Liver (tissue), 8 donors: ENCODE measurements at regions not wholly inside any gene's neighbourhood (a gene's known extent, or its start where the extent isn't known, plus 50 kb on each side); places are given as distances from the start of the nearest gene placed in this dataset.

ENCODE experiments used
- DNase-seq: peaks from one replicate; pipeline ENCODE4 v3.0.0-alpha.2; 2017; ENCODE audit warnings: low spot score
- H3K27ac ChIP-seq, 2 donors: one replicate each; pipeline ENCODE4 v1.7.0; 2013; ENCODE audit warnings: inconsistent platforms in 2 of 2, low read length in 2 of 2, control low read depth in 1 of 2, low read depth in 1 of 2, mild to moderate bottlenecking in 1 of 2
- H3K27me3 ChIP-seq, 4 donors: one replicate each; pipeline versions ENCODE4 v1.6.1 to v1.7.0; 2013; ENCODE audit warnings: low read length in 3 of 4, inconsistent platforms in 1 of 4, mild to moderate bottlenecking in 1 of 4, moderate library complexity in 1 of 4; ENCODE audit not compliant: control insufficient read depth in 4 of 4, insufficient read depth in 4 of 4
- H3K36me3 ChIP-seq, 4 donors: one replicate each; pipeline versions ENCODE4 v1.6.1 to v1.7.0; 2013; ENCODE audit warnings: low read length in 3 of 4, mild to moderate bottlenecking in 3 of 4, low read depth in 1 of 4, moderate library complexity in 1 of 4; ENCODE audit not compliant: control insufficient read depth in 4 of 4, insufficient read depth in 3 of 4
- H3K4me1 ChIP-seq, 4 donors: one replicate each; pipeline versions ENCODE4 v1.6.1 to v1.7.0; 2013; ENCODE audit warnings: low read length in 3 of 4, mild to moderate bottlenecking in 3 of 4, moderate library complexity in 1 of 4; ENCODE audit not compliant: control insufficient read depth in 4 of 4, insufficient read depth in 4 of 4
- H3K4me3 ChIP-seq, 3 donors: one replicate each; pipeline versions ENCODE4 v1.6.1 to v1.7.0; 2013; ENCODE audit warnings: low read length in 3 of 3, control low read depth in 1 of 3, low read depth in 1 of 3, mild to moderate bottlenecking in 1 of 3
- H3K9ac ChIP-seq, 2 donors: one replicate each; pipeline ENCODE4 v1.7.0; 2013; ENCODE audit warnings: low read length in 2 of 2, mild to moderate bottlenecking in 2 of 2, moderate library complexity in 2 of 2, control low read depth in 1 of 2, low read depth in 1 of 2
- H3K9me3 ChIP-seq, 4 donors: one replicate each; pipeline versions ENCODE4 v1.6.1 to v1.7.0; 2013; ENCODE audit warnings: low read length in 3 of 4; ENCODE audit not compliant: control insufficient read depth in 4 of 4
- CTCF ChIP-seq: fragments of 150-350 bp; IDR thresholded peaks from 2 replicates; pipeline ENCODE4 v1.5.1; 2017; ENCODE audit warnings: improper control_type of control experiment, low read depth, low read length; ENCODE audit not compliant: missing input control
- EGR1 ChIP-seq, 2 donors: IDR thresholded peaks; 2 replicates each; pipeline ENCODE4 v1.6.1; 2016 to 2018; ENCODE audit warnings: antibody characterized with exemption in 2 of 2, low read depth in 2 of 2
- FOXA1 ChIP-seq: IDR thresholded peaks from 2 replicates; pipeline ENCODE4 v1.6.1; 2016; ENCODE audit warnings: antibody characterized with exemption
- FOXA2 ChIP-seq: IDR thresholded peaks from 2 replicates; pipeline ENCODE4 v1.6.1; 2016; ENCODE audit warnings: antibody characterized with exemption
- GABPA ChIP-seq, 2 donors: IDR thresholded peaks in 1 of 2; conservative IDR thresholded peaks in 1 of 2; 2 replicates each; pipeline ENCODE4 v1.6.1; 2016; ENCODE audit warnings: antibody characterized with exemption in 2 of 2, mild to moderate bottlenecking in 1 of 2, moderate library complexity in 1 of 2
- HNF4A ChIP-seq, 2 donors: conservative IDR thresholded peaks; 2 replicates each; pipeline ENCODE4 v1.6.1; 2016; ENCODE audit warnings: antibody characterized with exemption in 2 of 2, mild to moderate bottlenecking in 2 of 2
- JUND ChIP-seq, 2 donors: IDR thresholded peaks; 2 replicates each; pipeline ENCODE4 v1.6.1; 2016; ENCODE audit warnings: antibody characterized with exemption in 2 of 2
- MAX ChIP-seq: IDR thresholded peaks from 2 replicates; pipeline ENCODE4 v1.6.1; 2016; ENCODE audit warnings: antibody characterized with exemption
- NR2F2 ChIP-seq: IDR thresholded peaks from 2 replicates; pipeline ENCODE4 v1.6.1; 2016; ENCODE audit warnings: antibody characterized with exemption
- RAD21 ChIP-seq, 2 donors: IDR thresholded peaks; 2 replicates each; pipeline ENCODE4 v1.6.1; 2016; ENCODE audit warnings: antibody characterized with exemption in 2 of 2, mild to moderate bottlenecking in 2 of 2
- RXRA ChIP-seq, 2 donors: IDR thresholded peaks; 2 replicates each; pipeline ENCODE4 v1.6.1; 2017 to 2018; ENCODE audit warnings: antibody characterized with exemption in 2 of 2, mild to moderate bottlenecking in 1 of 2
- TAF1 ChIP-seq: conservative IDR thresholded peaks from 2 replicates; pipeline ENCODE4 v1.6.1; 2016; ENCODE audit warnings: antibody characterized with exemption, mild to moderate bottlenecking
- WGBS: extraction: QIAGEN DNeasy Blood & Tissue Kit; methylation state at CpG from one replicate; pipeline ENCODE4 v1.1.7; 2013; 5-methylcytosine and 5-hydroxymethylcytosine counted together
- donor health status: healthy.
- donor health status: healthy.
- donor health status: healthy.
- donor health status: healthy.
- donor health status: healthy.

GRCh38 chr15:95822961-95823360 lies 507.5 kb upstream of the NR2F2 start:
- H3K4me3 ChIP-seq, result no peak overlapping the region
- no peaks in the 10 kb centered on the region for H3K4me1 ChIP-seq
- no peak overlapping the region for H3K27ac ChIP-seq
- WGBS, result 85% methylated on average over 7 of the region's 7 CpGs
- peaks cover 0 to 1% (median 0%) of the 10 kb centered on the region in 4 donors for H3K36me3 ChIP-seq
- H3K9me3 ChIP-seq, result no peaks in the 10 kb centered on the region
- no peak for DNase-seq
- TF ChIP-seq RAD21 (IDR thresholded peaks at IDR 0.05) (no peak), GABPA (IDR thresholded peaks at IDR 0.05 in 1 of 2, conservative IDR thresholded peaks at IDR 0.05 in 1 of 2) (no peak)
- no peaks in the 10 kb centered on the region for H3K27me3 ChIP-seq
- no peak overlapping the region for H3K9ac ChIP-seq

- Histone ChIP-seq H3K9ac (no peak overlapping the region), H3K4me1 (no peaks in the 10 kb centered on the region), H3K36me3 (peaks cover 0 to 1% (median 0%) of the 10 kb centered on the region in 4 donors), H3K27me3 (no peaks in the 10 kb centered on the region), H3K4me3 (no peak overlapping the region), H3K9me3 (no peaks in the 10 kb centered on the region), H3K27ac (no peak overlapping the region)
- DNase-seq, result no peak
- WGBS, result 94% methylated on average over 2 of the region's 2 CpGs
- TF ChIP-seq JUND (IDR thresholded peaks at IDR 0.05), result no peak
- TF ChIP-seq TAF1, result no peak
- no peak for TF ChIP-seq EGR1 (IDR thresholded peaks at IDR 0.05; ENCODE audit: low read depth in 2 of 2)
- no peak for TF ChIP-seq MAX
These were observed 505.3 kb upstream of the NR2F2 start for GRCh38 chr15:95825208-95825607.

- TF ChIP-seq TAF1 (no peak), NR2F2 (no peak), GABPA (IDR thresholded peaks at IDR 0.05 in 1 of 2, conservative IDR thresholded peaks at IDR 0.05 in 1 of 2) (no peak), MAX (no peak), HNF4A (conservative IDR thresholded peaks at IDR 0.05) (no peak), FOXA1 (no peak), RXRA (IDR thresholded peaks at IDR 0.05) (no peak), FOXA2 (no peak)
- WGBS, result 71% methylated on average over 8 of the region's 8 CpGs
- Histone ChIP-seq H3K4me1 (no peaks in the 10 kb centered on the region), H3K9me3 (no peaks in the 10 kb centered on the region), H3K36me3 (peaks cover 0 to 1% (median 0%) of the 10 kb centered on the region in 4 donors), H3K27ac (no peak overlapping the region), H3K27me3 (no peaks in the 10 kb centered on the region), H3K9ac (no peak overlapping the region), H3K4me3 (no peak overlapping the region)
- DNase-seq, result no peak
These were observed 504.7 kb upstream of the NR2F2 start for GRCh38 chr15:95825671-95826411.

- Histone ChIP-seq H3K27me3 (no peaks in the 10 kb centered on the region), H3K27ac (no peak overlapping the region), H3K9ac (no peak overlapping the region), H3K9me3 (no peaks in the 10 kb centered on the region), H3K36me3 (peaks cover 0 to 1% (median 0%) of the 10 kb centered on the region in 4 donors), H3K4me1 (no peaks in the 10 kb centered on the region), H3K4me3 (no peak overlapping the region)
- no peak for DNase-seq
- no peak for TF ChIP-seq FOXA1
- TF ChIP-seq RAD21 (IDR thresholded peaks at IDR 0.05), result peak; percentile 73
- peak; percentile 43 for TF ChIP-seq CTCF
- 87% methylated on average over 8 of the region's 8 CpGs for WGBS
These were observed 503.9 kb upstream of the NR2F2 start for GRCh38 chr15:95826412-95827195.
